ENCODE measurements at regions not wholly inside any gene's neighbourhood (a gene's known extent, or its start where the extent isn't known, plus 50 kb on each side); places are given as distances from the start of the nearest gene placed in this dataset.

- TF ChIP-seq POLR2A (IDR thresholded peaks at IDR 0.05; ENCODE audit: low read depth, low read length) (no peak), TAF1 (IDR thresholded peaks at IDR 0.05; ENCODE audit: low read depth, low read length) (no peak), POLR2AphosphoS5 (IDR thresholded peaks at IDR 0.05; ENCODE audit: low read depth, low read length) (no peak), SPI1 (IDR thresholded peaks at IDR 0.05; ENCODE audit: low read depth, low read length) (no peak), POU2F2 (IDR thresholded peaks at IDR 0.05; ENCODE audit: low read depth, low read length) (no peak)
Measured at GRCh38 chr14:82431031-82431430, 897.4 kb upstream of the SEL1L start.

Data from GM12891 (cell line).